ENCODE measurements at regions not wholly inside any gene's neighbourhood (a gene's known extent, or its start where the extent isn't known, plus 50 kb on each side); places are given as distances from the start of the nearest gene placed in this dataset.

GRCh38 chr20:4069751-4070150 lies 54.4 kb upstream of the RNF24 start:
- DNase-seq: no peak

- DNase-seq: no peak
Observed at GRCh38 chr20:4068708-4069107, 53.4 kb upstream of the RNF24 start.

- no peak for DNase-seq
Observed at GRCh38 chr20:4067600-4068261, 52.4 kb upstream of the RNF24 start.

- no peak for DNase-seq
Observed at GRCh38 chr20:4066551-4066950, 51.2 kb upstream of the RNF24 start.

GRCh38 chr20:4065391-4065844 lies 50.1 kb upstream of the RNF24 start:
- DNase-seq: no peak
